Mesodermal cell (in vitro differentiated cells): ENCODE measurements at regions not wholly inside any gene's neighbourhood (a gene's known extent, or its start where the extent isn't known, plus 50 kb on each side); places are given as distances from the start of the nearest gene placed in this dataset.

ENCODE experiments used
- H3K27ac ChIP-seq: 2 replicates; pipeline ENCODE4 v1.7.0; 2013; ENCODE audit warnings: mild to moderate bottlenecking, low read depth, low read length, moderate library complexity; ENCODE audit not compliant: severe bottlenecking
- H3K36me3 ChIP-seq: 2 replicates; pipeline ENCODE4 v1.7.1; 2013; ENCODE audit warnings: mild to moderate bottlenecking, low read length, moderate library complexity; ENCODE audit not compliant: control insufficient read depth, insufficient read depth
- H3K4me1 ChIP-seq: one replicate; pipeline ENCODE4 v1.7.1; 2013; ENCODE audit warnings: mild to moderate bottlenecking, low read length; ENCODE audit not compliant: insufficient read depth, control insufficient read depth, poor library complexity, severe bottlenecking
- H3K4me3 ChIP-seq: 2 replicates; pipeline ENCODE4 v1.7.0; 2013; ENCODE audit warnings: low read length, control low read depth, mild to moderate bottlenecking; ENCODE audit not compliant: insufficient read depth, poor library complexity, severe bottlenecking; ENCODE audit errors: extremely low read depth
- H3K9me3 ChIP-seq: 2 replicates; pipeline ENCODE4 v1.7.1; 2013; ENCODE audit warnings: mild to moderate bottlenecking, low read length, moderate library complexity; ENCODE audit not compliant: control insufficient read depth
- WGBS, 2 experiments: methylation state at CpG; one replicate each; pipeline ENCODE4 v1.1.5; 2013; ENCODE audit warnings: missing lambda C conversion rate in 2 of 2; ENCODE audit not compliant: insufficient coverage in 2 of 2; 5-methylcytosine and 5-hydroxymethylcytosine counted together

GRCh38 chr7:25553580-25554291 lies 325.4 kb upstream of the NPVF start:
- Histone ChIP-seq H3K27ac (no peak overlapping the region), H3K9me3 (peaks cover 3% of the 10 kb centered on the region), H3K4me1 (no peaks in the 10 kb centered on the region), H3K36me3 (no peaks in the 10 kb centered on the region), H3K4me3 (no peak overlapping the region)
- WGBS, 2 experiments, result 73 to 76% methylated on average over 9 to 11 of the region's 13 CpGs

DNA sequence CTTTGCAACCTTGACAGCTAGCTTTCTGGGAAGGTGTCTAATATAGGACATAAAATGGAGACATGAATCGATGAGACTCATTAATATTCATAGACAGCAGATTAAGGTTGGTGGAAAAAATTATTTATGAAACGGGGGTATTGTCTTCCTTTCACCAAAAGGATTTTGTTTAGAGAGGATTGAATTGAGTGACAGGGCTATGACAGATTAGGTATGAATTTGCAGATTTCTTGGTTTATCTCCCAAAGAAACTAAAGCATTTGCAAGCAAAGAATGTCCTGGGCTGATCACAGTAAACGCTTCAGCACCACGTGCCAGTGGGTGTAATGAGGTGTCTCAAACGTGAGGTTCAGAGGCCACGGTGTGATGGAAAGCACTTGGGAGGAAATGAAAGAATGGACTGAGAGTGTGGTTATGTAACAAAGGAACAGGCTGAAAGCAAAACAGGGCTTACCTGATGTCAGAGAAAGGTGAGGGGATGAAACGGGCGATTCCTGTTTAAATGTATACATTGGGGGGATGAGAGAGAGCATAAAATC lies 329.2 kb upstream of the NPVF start:
- Histone ChIP-seq H3K27ac (no peak overlapping the region), H3K4me1 (no peaks in the 10 kb centered on the region), H3K36me3 (no peaks in the 10 kb centered on the region), H3K9me3 (peaks cover 5% of the 10 kb centered on the region), H3K4me3 (no peak overlapping the region)
- WGBS, 2 experiments, result 81 to 87% methylated on average over 5 of the region's 8 CpGs

GRCh38 chr7:25557930-25558329 lies 329.6 kb upstream of the NPVF start:
- 83 to 95% methylated on average over 1 to 3 of the region's 4 CpGs for WGBS, 2 experiments
- H3K9me3 ChIP-seq, result peaks cover 5% of the 10 kb centered on the region
- H3K4me3 ChIP-seq, result no peak overlapping the region
- no peaks in the 10 kb centered on the region for H3K36me3 ChIP-seq
- H3K27ac ChIP-seq, result no peak overlapping the region
- no peaks in the 10 kb centered on the region for H3K4me1 ChIP-seq

GRCh38 chr7:25558605-25559004 lies 330.3 kb upstream of the NPVF start:
- Histone ChIP-seq H3K27ac (no peak overlapping the region), H3K9me3 (peaks cover 5% of the 10 kb centered on the region), H3K4me3 (no peak overlapping the region), H3K4me1 (no peaks in the 10 kb centered on the region), H3K36me3 (no peaks in the 10 kb centered on the region)
- WGBS, 2 experiments, result 88% methylated on average over 2 to 3 of the region's 3 CpGs

- no peak overlapping the region for H3K4me3 ChIP-seq
- 88 to 91% methylated on average over 14 to 15 of the region's 16 CpGs for WGBS, 2 experiments
- H3K27ac ChIP-seq, result no peak overlapping the region
- no peaks in the 10 kb centered on the region for H3K4me1 ChIP-seq
- H3K9me3 ChIP-seq, result peaks cover 5% of the 10 kb centered on the region
- H3K36me3 ChIP-seq, result no peaks in the 10 kb centered on the region
These were observed 331.5 kb upstream of the NPVF start for GRCh38 chr7:25559581-25560367.

DNA sequence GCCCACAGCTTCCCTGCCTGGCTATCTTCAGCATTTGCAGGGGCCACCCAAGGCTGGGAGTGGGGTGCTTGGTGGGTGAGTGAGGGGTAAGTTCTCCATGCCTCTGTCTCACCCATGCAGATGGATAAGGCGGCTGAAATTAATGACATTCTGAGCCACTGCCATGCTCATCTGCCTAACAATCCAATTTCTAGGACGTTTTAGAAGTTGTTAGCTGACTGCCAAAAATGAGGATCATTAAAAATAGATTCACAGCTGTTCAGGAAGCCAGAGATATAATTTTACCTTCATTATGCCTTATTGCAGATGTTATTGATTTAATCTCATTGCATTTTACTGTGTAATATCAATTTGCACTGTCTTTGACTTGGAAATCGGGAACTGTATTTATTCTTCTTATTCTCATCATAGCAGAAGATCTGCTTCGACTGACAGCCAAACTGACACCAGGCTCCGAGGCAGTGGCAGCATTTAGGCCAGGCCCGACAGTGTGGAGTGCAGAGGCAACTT lies 334.4 kb upstream of the NPVF start:
- H3K36me3 ChIP-seq, result no peaks in the 10 kb centered on the region
- WGBS, 2 experiments, result 90 to 92% methylated on average over 2 to 4 of the region's 6 CpGs
- H3K9me3 ChIP-seq, result peaks cover 5% of the 10 kb centered on the region
- no peak overlapping the region for H3K27ac ChIP-seq
- H3K4me1 ChIP-seq, result no peaks in the 10 kb centered on the region
- H3K4me3 ChIP-seq, result no peak overlapping the region

DNA sequence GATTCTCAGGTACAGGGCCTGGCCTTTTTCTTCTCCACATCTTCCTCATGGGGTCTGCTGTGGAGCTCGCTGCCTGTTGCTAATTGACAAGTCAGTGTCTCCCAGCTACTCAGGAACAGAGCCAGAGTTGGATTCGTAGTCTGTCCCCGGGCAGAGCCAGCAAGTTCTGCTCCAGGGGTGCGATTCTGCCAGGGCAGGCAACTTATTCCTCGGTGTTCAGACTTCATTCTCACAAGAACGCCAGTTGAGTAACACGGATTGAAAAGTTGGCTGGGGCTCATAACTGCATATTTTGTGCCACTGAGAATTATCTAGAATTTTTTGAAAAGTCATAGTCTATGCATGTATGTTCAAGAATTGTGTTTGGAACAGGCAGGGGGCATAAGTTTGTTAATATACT lies 336.7 kb upstream of the NPVF start:
- 85 to 88% methylated on average over 7 of the region's 7 CpGs for WGBS, 2 experiments
- Histone ChIP-seq H3K9me3 (no peaks in the 10 kb centered on the region), H3K27ac (no peak overlapping the region), H3K4me3 (no peak overlapping the region), H3K36me3 (no peaks in the 10 kb centered on the region), H3K4me1 (no peaks in the 10 kb centered on the region)

DNA sequence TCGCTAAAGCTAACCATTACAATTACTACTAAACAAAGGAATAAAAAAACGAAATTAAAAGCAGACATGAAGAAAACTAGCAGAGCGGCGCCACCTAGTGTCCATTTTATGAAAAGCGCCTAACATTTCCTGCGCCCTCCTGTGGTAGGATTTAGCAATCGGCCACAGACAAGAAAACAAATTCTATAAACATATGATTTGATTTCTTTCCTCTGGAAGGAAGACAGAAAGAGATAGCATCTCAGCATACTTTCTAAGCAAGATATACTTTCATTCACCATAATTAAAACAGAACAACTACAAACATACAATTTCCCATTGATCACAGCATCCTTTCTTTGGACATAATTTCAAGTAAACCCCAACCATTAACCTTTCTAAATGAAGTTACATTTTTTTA lies 337.7 kb upstream of the NPVF start:
- 0% methylated on average over 1 to 4 of the region's 7 CpGs for WGBS, 2 experiments
- Histone ChIP-seq H3K36me3 (no peaks in the 10 kb centered on the region), H3K4me3 (no peak overlapping the region), H3K4me1 (no peaks in the 10 kb centered on the region), H3K9me3 (no peaks in the 10 kb centered on the region), H3K27ac (no peak overlapping the region)

- Histone ChIP-seq H3K4me1 (no peaks in the 10 kb centered on the region), H3K9me3 (no peaks in the 10 kb centered on the region), H3K27ac (no peak overlapping the region), H3K4me3 (no peak overlapping the region), H3K36me3 (no peaks in the 10 kb centered on the region)
- WGBS, 2 experiments, result 90 to 100% methylated on average over 2 to 5 of the region's 7 CpGs
These were observed 339.1 kb upstream of the NPVF start for GRCh38 chr7:25567430-25567829.

DNA sequence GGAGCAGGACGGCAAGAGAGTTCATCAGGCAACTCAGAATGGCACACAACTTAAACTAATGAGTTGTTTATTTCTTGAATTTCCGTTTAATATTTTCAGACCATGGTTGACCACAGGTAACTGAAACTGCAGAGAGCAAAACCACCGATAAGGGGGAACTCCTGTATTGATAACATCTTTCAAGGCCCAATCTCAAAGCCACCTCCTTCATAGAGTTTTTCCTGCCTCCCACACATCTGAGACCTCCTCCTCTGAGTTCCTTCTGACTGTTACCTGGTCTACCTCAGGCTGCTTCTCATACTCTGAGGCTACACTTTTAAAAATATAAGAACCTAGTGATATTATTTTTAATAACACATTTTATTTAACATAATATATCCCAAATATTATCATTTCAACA lies 341.5 kb upstream of the NPVF start:
- WGBS, 2 experiments, result 82 to 92% methylated on average over 2 to 3 of the region's 3 CpGs
- Histone ChIP-seq H3K36me3 (no peaks in the 10 kb centered on the region), H3K27ac (no peak overlapping the region), H3K9me3 (no peaks in the 10 kb centered on the region), H3K4me1 (no peaks in the 10 kb centered on the region), H3K4me3 (no peak overlapping the region)
